ENCODE measurements at regions not wholly inside any gene's neighbourhood (a gene's known extent, or its start where the extent isn't known, plus 50 kb on each side); places are given as distances from the start of the nearest gene placed in this dataset.

- Histone ChIP-seq H2AFZ (ENCODE audit: low read length) (no peak overlapping the region), H3K4me3 (ENCODE audit: insufficient read depth, low read length) (no peak overlapping the region), H3K79me2 (ENCODE audit: insufficient read depth, low read length) (no peaks in the 10 kb centered on the region), H4K20me1 (ENCODE audit: insufficient read depth, low read length) (no peaks in the 10 kb centered on the region), H3K27ac (ENCODE audit: low read depth, low read length) (no peak overlapping the region), H3K9me3 (ENCODE audit: low read depth, low read length) (no peaks in the 10 kb centered on the region), H3K36me3 (ENCODE audit: insufficient read depth, low read length) (no peaks in the 10 kb centered on the region), H3K4me2 (ENCODE audit: insufficient read depth, low read length) (no peak overlapping the region), H3K27me3 (ENCODE audit: insufficient read depth, low read length) (no peaks in the 10 kb centered on the region), H3K4me1 (ENCODE audit: insufficient read depth, low read length) (no peaks in the 10 kb centered on the region)
- no peak for TF ChIP-seq CTCF (IDR thresholded peaks at IDR 0.05; ENCODE audit: extremely low read depth, low read depth, low read length)
- DNase-seq (ENCODE audit: insufficient read length, low spot score, missing footprints): no peak
These were observed 664.3 kb upstream of the TENM3 start for GRCh38 chr4:181578911-181579310.

DNA sequence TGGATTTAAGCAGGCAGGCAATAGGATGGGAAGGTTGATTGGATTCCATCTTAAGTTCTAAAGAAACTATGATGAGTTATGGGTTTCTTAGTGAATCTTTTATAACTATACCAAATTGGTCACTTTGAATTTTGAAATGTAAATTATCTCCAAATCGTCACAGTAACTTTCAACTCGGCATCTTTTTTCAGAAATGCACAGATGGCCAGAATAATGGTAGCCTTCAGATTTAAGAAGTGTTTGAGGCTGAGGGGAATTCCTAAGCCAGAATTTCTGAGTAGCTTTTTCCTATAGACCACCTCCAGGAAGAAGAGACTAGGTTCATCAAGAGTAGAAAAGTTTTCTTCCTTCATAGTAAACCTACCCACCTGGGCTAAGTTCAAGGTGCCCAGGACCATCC lies 663.7 kb upstream of the TENM3 start:
- H3K36me3 ChIP-seq (ENCODE audit: insufficient read depth, low read length): no peaks in the 10 kb centered on the region
- no peak overlapping the region for H2AFZ ChIP-seq (ENCODE audit: low read length)
- no peaks in the 10 kb centered on the region for H3K4me1 ChIP-seq (ENCODE audit: insufficient read depth, low read length)
- no peak overlapping the region for H3K4me2 ChIP-seq (ENCODE audit: insufficient read depth, low read length)
- H3K79me2 ChIP-seq (ENCODE audit: insufficient read depth, low read length): no peaks in the 10 kb centered on the region
- no peaks in the 10 kb centered on the region for H3K27me3 ChIP-seq (ENCODE audit: insufficient read depth, low read length)
- H3K9me3 ChIP-seq (ENCODE audit: low read depth, low read length): no peaks in the 10 kb centered on the region
- no peak for DNase-seq (ENCODE audit: insufficient read length, low spot score, missing footprints)
- TF ChIP-seq CTCF (IDR thresholded peaks at IDR 0.05; ENCODE audit: extremely low read depth, low read depth, low read length): no peak
- H3K4me3 ChIP-seq (ENCODE audit: insufficient read depth, low read length): no peak overlapping the region
- H3K27ac ChIP-seq (ENCODE audit: low read depth, low read length): no peak overlapping the region
- no peaks in the 10 kb centered on the region for H4K20me1 ChIP-seq (ENCODE audit: insufficient read depth, low read length)

DNA sequence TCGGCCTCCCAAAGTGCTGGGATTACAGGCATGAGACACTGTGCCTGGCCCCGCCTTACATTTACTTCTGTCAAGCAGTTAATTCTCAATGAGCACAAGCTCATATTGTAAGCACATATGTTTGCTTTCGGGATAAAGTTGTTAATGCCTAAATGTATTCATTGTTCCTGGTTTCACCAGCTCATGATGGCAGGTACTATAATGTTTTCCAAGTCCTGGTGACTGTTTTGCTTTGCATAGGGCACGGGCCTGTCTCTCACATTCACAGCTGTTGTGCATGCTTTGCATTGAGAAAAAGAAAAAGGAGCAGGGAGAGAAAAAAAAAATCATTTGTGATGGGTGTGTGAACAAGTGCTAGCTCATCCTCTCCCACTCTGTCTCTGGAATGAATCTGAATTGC lies 661.2 kb upstream of the TENM3 start:
- Histone ChIP-seq H3K36me3 (ENCODE audit: insufficient read depth, low read length) (no peaks in the 10 kb centered on the region), H3K27ac (ENCODE audit: low read depth, low read length) (no peak overlapping the region), H3K27me3 (ENCODE audit: insufficient read depth, low read length) (no peaks in the 10 kb centered on the region), H3K4me3 (ENCODE audit: insufficient read depth, low read length) (no peak overlapping the region), H3K4me2 (ENCODE audit: insufficient read depth, low read length) (no peak overlapping the region), H4K20me1 (ENCODE audit: insufficient read depth, low read length) (no peaks in the 10 kb centered on the region), H3K4me1 (ENCODE audit: insufficient read depth, low read length) (no peaks in the 10 kb centered on the region), H2AFZ (ENCODE audit: low read length) (no peak overlapping the region), H3K79me2 (ENCODE audit: insufficient read depth, low read length) (no peaks in the 10 kb centered on the region), H3K9me3 (ENCODE audit: low read depth, low read length) (no peaks in the 10 kb centered on the region)
- no peak for TF ChIP-seq CTCF (IDR thresholded peaks at IDR 0.05; ENCODE audit: extremely low read depth, low read depth, low read length)
- no peak for DNase-seq (ENCODE audit: insufficient read length, low spot score, missing footprints)

- DNase-seq (ENCODE audit: insufficient read length, low spot score, missing footprints): no peak
- Histone ChIP-seq H3K9me3 (ENCODE audit: low read depth, low read length) (no peaks in the 10 kb centered on the region), H2AFZ (ENCODE audit: low read length) (no peak overlapping the region), H3K4me2 (ENCODE audit: insufficient read depth, low read length) (no peak overlapping the region), H3K27ac (ENCODE audit: low read depth, low read length) (no peak overlapping the region), H3K4me3 (ENCODE audit: insufficient read depth, low read length) (no peak overlapping the region), H3K36me3 (ENCODE audit: insufficient read depth, low read length) (no peaks in the 10 kb centered on the region), H3K4me1 (ENCODE audit: insufficient read depth, low read length) (no peaks in the 10 kb centered on the region), H3K79me2 (ENCODE audit: insufficient read depth, low read length) (no peaks in the 10 kb centered on the region), H3K27me3 (ENCODE audit: insufficient read depth, low read length) (no peaks in the 10 kb centered on the region), H4K20me1 (ENCODE audit: insufficient read depth, low read length) (no peaks in the 10 kb centered on the region)
- TF ChIP-seq CTCF (IDR thresholded peaks at IDR 0.05; ENCODE audit: extremely low read depth, low read depth, low read length): no peak
These were observed 660.6 kb upstream of the TENM3 start for GRCh38 chr4:181582595-181582994.
